ENCODE measurements at regions not wholly inside any gene's neighbourhood (a gene's known extent, or its start where the extent isn't known, plus 50 kb on each side); places are given as distances from the start of the nearest gene placed in this dataset.

- ATAC-seq = no peak
- H3K36me3 Mint-ChIP-seq (ENCODE audit: insufficient read depth) = no peaks in the 10 kb centered on the region
These were observed 215.8 kb downstream of the MATN1 start for GRCh38 chr1:30507401-30508174.

GRCh38 chr1:30507016-30507312 is 216.4 kb downstream of the MATN1 start:
- Mint-ChIP-seq H3K36me3 (ENCODE audit: insufficient read depth) (no peaks in the 10 kb centered on the region), H3K4me3 (no peak overlapping the region), H3K27me3 (ENCODE audit: low read depth) (peaks cover 6% of the 10 kb centered on the region), H3K9me3 (peaks cover 4% of the 10 kb centered on the region), H3K4me1 (ENCODE audit: low read depth) (no peaks in the 10 kb centered on the region)
- DNase-seq (no peak), ATAC-seq (no peak)

More at GRCh38 chr1:30507401-30508174, 215.8 kb downstream of the MATN1 start:
- Mint-ChIP-seq H3K27me3 (ENCODE audit: low read depth) (peaks cover 6% of the 10 kb centered on the region), H3K4me3 (no peak overlapping the region), H3K9me3 (no peaks in the 10 kb centered on the region), H3K4me1 (ENCODE audit: low read depth) (no peaks in the 10 kb centered on the region)
- DNase-seq = no peak

- Mint-ChIP-seq H3K9me3 (peaks cover 8% of the 10 kb centered on the region), H3K4me1 (ENCODE audit: low read depth) (no peaks in the 10 kb centered on the region), H3K27me3 (ENCODE audit: low read depth) (peaks cover 6% of the 10 kb centered on the region), H3K4me3 (no peak overlapping the region), H3K36me3 (ENCODE audit: insufficient read depth) (no peaks in the 10 kb centered on the region)
- no peak for ATAC-seq
- DNase-seq = no peak
These were observed 216.9 kb downstream of the MATN1 start for GRCh38 chr1:30506291-30507015.

GRCh38 chr1:30505853-30506252 is 217.5 kb downstream of the MATN1 start:
- Mint-ChIP-seq H3K27me3 (ENCODE audit: low read depth) (peaks cover 6% of the 10 kb centered on the region), H3K36me3 (ENCODE audit: insufficient read depth) (no peaks in the 10 kb centered on the region), H3K4me3 (no peak overlapping the region), H3K9me3 (peaks cover 14% of the 10 kb centered on the region), H3K4me1 (ENCODE audit: low read depth) (no peaks in the 10 kb centered on the region)
- ATAC-seq (no peak), DNase-seq (no peak)

GRCh38 chr1:30492451-30492850 is 230.9 kb downstream of the MATN1 start:
- DNase-seq (no peak), ATAC-seq (no peak)
- H3K4me3 Mint-ChIP-seq = no peak overlapping the region
- H3K9me3 Mint-ChIP-seq = peaks cover 6% of the 10 kb centered on the region
- H3K4me1 Mint-ChIP-seq (ENCODE audit: low read depth) = no peaks in the 10 kb centered on the region
- H3K36me3 Mint-ChIP-seq (ENCODE audit: insufficient read depth) = no peaks in the 10 kb centered on the region
- peaks cover 7% of the 10 kb centered on the region for H3K27me3 Mint-ChIP-seq (ENCODE audit: low read depth)

GRCh38 chr1:30491831-30492230 is 231.6 kb downstream of the MATN1 start:
- H3K36me3 Mint-ChIP-seq (ENCODE audit: insufficient read depth) = no peaks in the 10 kb centered on the region
- DNase-seq (no peak), ATAC-seq (no peak)
- H3K27me3 Mint-ChIP-seq (ENCODE audit: low read depth) = peaks cover 7% of the 10 kb centered on the region
- no peaks in the 10 kb centered on the region for H3K4me1 Mint-ChIP-seq (ENCODE audit: low read depth)
- H3K4me3 Mint-ChIP-seq = no peak overlapping the region
- H3K9me3 Mint-ChIP-seq = peaks cover 6% of the 10 kb centered on the region

- Mint-ChIP-seq H3K9me3 (no peaks in the 10 kb centered on the region), H3K36me3 (ENCODE audit: insufficient read depth) (no peaks in the 10 kb centered on the region), H3K4me3 (no peak overlapping the region), H3K4me1 (ENCODE audit: low read depth) (no peaks in the 10 kb centered on the region), H3K27me3 (ENCODE audit: low read depth) (peaks cover 7% of the 10 kb centered on the region)
- ATAC-seq (no peak), DNase-seq (no peak)
These were observed 232.8 kb downstream of the MATN1 start for GRCh38 chr1:30490554-30491053.

GRCh38 chr1:30489737-30490389 is 233.5 kb downstream of the MATN1 start:
- H3K4me3 Mint-ChIP-seq = no peak overlapping the region
- no peak for DNase-seq
- peaks cover 9% of the 10 kb centered on the region for H3K27me3 Mint-ChIP-seq (ENCODE audit: low read depth)
- ATAC-seq = no peak
- no peaks in the 10 kb centered on the region for H3K36me3 Mint-ChIP-seq (ENCODE audit: insufficient read depth)
- H3K4me1 Mint-ChIP-seq (ENCODE audit: low read depth) = no peaks in the 10 kb centered on the region
- no peaks in the 10 kb centered on the region for H3K9me3 Mint-ChIP-seq

- DNase-seq (no peak), ATAC-seq (no peak)
- Mint-ChIP-seq H3K4me1 (ENCODE audit: low read depth) (no peaks in the 10 kb centered on the region), H3K4me3 (no peak overlapping the region), H3K36me3 (ENCODE audit: insufficient read depth) (no peaks in the 10 kb centered on the region), H3K27me3 (ENCODE audit: low read depth) (peaks cover 13% of the 10 kb centered on the region), H3K9me3 (no peaks in the 10 kb centered on the region)
These were observed 235.0 kb downstream of the MATN1 start for GRCh38 chr1:30488324-30488913.

GRCh38 chr1:30487042-30487441 is 236.3 kb downstream of the MATN1 start:
- no peak for ATAC-seq
- H3K9me3 Mint-ChIP-seq = peaks cover 3% of the 10 kb centered on the region

GRCh38 chr1:30485072-30485471 is 238.3 kb downstream of the MATN1 start:
- no peak for DNase-seq
- ATAC-seq = no peak

More at GRCh38 chr1:30487042-30487441, 236.3 kb downstream of the MATN1 start:
- no peak for DNase-seq
- no peaks in the 10 kb centered on the region for H3K36me3 Mint-ChIP-seq (ENCODE audit: insufficient read depth)
- H3K4me1 Mint-ChIP-seq (ENCODE audit: low read depth) = no peaks in the 10 kb centered on the region
- peaks cover 15% of the 10 kb centered on the region for H3K27me3 Mint-ChIP-seq (ENCODE audit: low read depth)
- H3K4me3 Mint-ChIP-seq = no peak overlapping the region

GRCh38 chr1:30484668-30485067 is 238.7 kb downstream of the MATN1 start:
- Mint-ChIP-seq H3K36me3 (ENCODE audit: insufficient read depth) (no peaks in the 10 kb centered on the region), H3K4me3 (no peak overlapping the region), H3K27me3 (ENCODE audit: low read depth) (peaks cover 9% of the 10 kb centered on the region), H3K9me3 (peaks cover 11% of the 10 kb centered on the region), H3K4me1 (ENCODE audit: low read depth) (no peaks in the 10 kb centered on the region)
- DNase-seq (no peak), ATAC-seq (no peak)

More at GRCh38 chr1:30485072-30485471, 238.3 kb downstream of the MATN1 start:
- no peak overlapping the region for H3K4me3 Mint-ChIP-seq
- peaks cover 11% of the 10 kb centered on the region for H3K9me3 Mint-ChIP-seq
- H3K36me3 Mint-ChIP-seq (ENCODE audit: insufficient read depth) = no peaks in the 10 kb centered on the region
- peaks cover 13% of the 10 kb centered on the region for H3K27me3 Mint-ChIP-seq (ENCODE audit: low read depth)
- H3K4me1 Mint-ChIP-seq (ENCODE audit: low read depth) = no peaks in the 10 kb centered on the region

- peaks cover 11% of the 10 kb centered on the region for H3K9me3 Mint-ChIP-seq
- H3K27me3 Mint-ChIP-seq (ENCODE audit: low read depth) = peaks cover 7% of the 10 kb centered on the region
- DNase-seq (no peak), ATAC-seq (no peak)
- no peaks in the 10 kb centered on the region for H3K4me1 Mint-ChIP-seq (ENCODE audit: low read depth)
- H3K36me3 Mint-ChIP-seq (ENCODE audit: insufficient read depth) = no peaks in the 10 kb centered on the region
- H3K4me3 Mint-ChIP-seq = no peak overlapping the region
These were observed 243.8 kb downstream of the MATN1 start for GRCh38 chr1:30479575-30479974.

- DNase-seq (no peak), ATAC-seq (no peak)
- Mint-ChIP-seq H3K9me3 (peaks cover 11% of the 10 kb centered on the region), H3K4me1 (ENCODE audit: low read depth) (no peaks in the 10 kb centered on the region), H3K36me3 (ENCODE audit: insufficient read depth) (no peaks in the 10 kb centered on the region), H3K4me3 (no peak overlapping the region), H3K27me3 (ENCODE audit: low read depth) (peaks cover 5% of the 10 kb centered on the region)
These were observed 244.4 kb downstream of the MATN1 start for GRCh38 chr1:30478799-30479563.

Measured in activated T-cell treated with anti-CD3 and anti-CD28 coated beads, Interleukin-2, amount 50 U/mL, for 4 hours (primary cell).